CD14-positive monocyte (primary cell): ENCODE measurements at regions not wholly inside any gene's neighbourhood (a gene's known extent, or its start where the extent isn't known, plus 50 kb on each side); places are given as distances from the start of the nearest gene placed in this dataset.

Source experiments
- DNase-seq, 3 donors: peaks; one replicate each; pipeline ENCODE4 v3.0.0-alpha.2; 2011 to 2022
- H2AFZ ChIP-seq: 2 replicates; pipeline ENCODE4 v1.6.0; 2012; ENCODE audit warnings: mild to moderate bottlenecking, low read depth, low read length, inconsistent platforms; ENCODE audit not compliant: insufficient read depth, poor library complexity, severe bottlenecking
- H3K27ac ChIP-seq, 2 donors: 1 replicate in 1 of 2; 2 replicates in 1 of 2; pipeline ENCODE4 v1.5.1; 2012 to 2013; ENCODE audit warnings: low read length in 2 of 2, control low read depth in 1 of 2, inconsistent platforms in 1 of 2, low read depth in 1 of 2, mild to moderate bottlenecking in 1 of 2
- H3K27me3 ChIP-seq, 2 donors: one replicate each; pipeline versions ENCODE4 v1.6.0 to v1.6.1; 2011 to 2013; ENCODE audit warnings: low read length in 2 of 2; ENCODE audit not compliant: control insufficient read depth in 2 of 2, insufficient read depth in 2 of 2
- H3K36me3 ChIP-seq, 2 donors: replicated peaks in 1 of 2; 1 replicate in 1 of 2; 2 replicates in 1 of 2; pipeline versions ENCODE4 v1.5.1 to v1.6.1; 2012 to 2013; ENCODE audit warnings: low read length in 2 of 2, control low read depth in 1 of 2, inconsistent platforms in 1 of 2, mild to moderate bottlenecking in 1 of 2; ENCODE audit not compliant: insufficient read depth in 2 of 2, control insufficient read depth in 1 of 2
- H3K4me1 ChIP-seq, 2 donors: 1 replicate in 1 of 2; 2 replicates in 1 of 2; pipeline versions ENCODE4 v1.5.1 to v1.6.1; 2012 to 2013; ENCODE audit warnings: low read length in 2 of 2, control low read depth in 1 of 2, inconsistent platforms in 1 of 2, mild to moderate bottlenecking in 1 of 2, moderate library complexity in 1 of 2; ENCODE audit not compliant: insufficient read depth in 2 of 2, control insufficient read depth in 1 of 2
- H3K4me2 ChIP-seq: replicated peaks from 2 replicates; pipeline ENCODE3; 2012; ENCODE audit warnings: low read length, moderate library complexity, mild to moderate bottlenecking; ENCODE audit not compliant: poor library complexity, severe bottlenecking; ENCODE audit errors: extremely low read depth
- H3K4me3 ChIP-seq, 3 experiments: fragments of 200-600 bp in 1 of 3; sonication (generic) in 1 of 3; replicated peaks in 1 of 3; 1 replicate in 2 of 3; 2 replicates in 1 of 3; pipeline ENCODE4 v1.5.1; 2011 to 2013; ENCODE audit warnings: low read length in 3 of 3, mild to moderate bottlenecking in 3 of 3, control low read depth in 2 of 3, low read depth in 2 of 3, inconsistent platforms in 1 of 3, moderate library complexity in 1 of 3
- H3K79me2 ChIP-seq: 2 replicates; pipeline ENCODE4 v1.6.0; 2012; ENCODE audit warnings: mild to moderate bottlenecking, control low read depth, inconsistent platforms, low read length, moderate library complexity; ENCODE audit not compliant: insufficient read depth
- H3K9ac ChIP-seq: 2 replicates; pipeline ENCODE4 v1.6.0; 2017; ENCODE audit warnings: low read length, mild to moderate bottlenecking; ENCODE audit not compliant: insufficient read depth, poor library complexity, severe bottlenecking
- H3K9me3 ChIP-seq, 2 donors: replicated peaks in 1 of 2; 1 replicate in 1 of 2; 2 replicates in 1 of 2; pipeline versions ENCODE4 v1.5.1 to v1.6.1; 2012 to 2013; ENCODE audit warnings: low read length in 2 of 2, control low read depth in 1 of 2; ENCODE audit not compliant: control insufficient read depth in 1 of 2, insufficient read depth in 1 of 2
- H4K20me1 ChIP-seq: 2 replicates; pipeline ENCODE4 v1.6.0; 2012; ENCODE audit warnings: mild to moderate bottlenecking, low read length, control low read depth, moderate library complexity; ENCODE audit not compliant: insufficient read depth
- H3K27ac Mint-ChIP-seq, 7 donors: one replicate each; pipeline ENCODE4 v1.8.0; 2020; ENCODE audit warnings: mild to moderate bottlenecking in 7 of 7, mixed read lengths in 7 of 7, moderate library complexity in 6 of 7, inconsistent platforms in 2 of 7
- H3K27me3 Mint-ChIP-seq, 3 donors: one replicate each; pipeline ENCODE4 v1.8.0; 2021 to 2022; ENCODE audit warnings: low read depth in 3 of 3, mild to moderate bottlenecking in 3 of 3, mixed read lengths in 3 of 3, moderate library complexity in 3 of 3, inconsistent platforms in 1 of 3
- H3K36me3 Mint-ChIP-seq, 2 donors: one replicate each; pipeline ENCODE4 v1.8.0; 2020; ENCODE audit warnings: mixed read lengths in 2 of 2, inconsistent platforms in 1 of 2, mild to moderate bottlenecking in 1 of 2
- H3K4me1 Mint-ChIP-seq: one replicate; pipeline ENCODE4 v1.8.0; 2020; ENCODE audit warnings: mild to moderate bottlenecking, mixed read lengths
- H3K4me3 Mint-ChIP-seq, 2 donors: one replicate each; pipeline ENCODE4 v1.8.0; 2020; ENCODE audit warnings: mild to moderate bottlenecking in 2 of 2, mixed read lengths in 2 of 2, moderate library complexity in 1 of 2
- H3K9me3 Mint-ChIP-seq, 7 donors: one replicate each; pipeline ENCODE4 v1.8.0; 2020 to 2022; ENCODE audit warnings: mixed read lengths in 7 of 7, mild to moderate bottlenecking in 6 of 7, moderate library complexity in 6 of 7, inconsistent platforms in 2 of 7
- WGBS: methylation state at CpG from one replicate; pipeline ENCODE4 v1.1.5; 2013; ENCODE audit warnings: missing lambda C conversion rate; ENCODE audit not compliant: insufficient coverage; 5-methylcytosine and 5-hydroxymethylcytosine counted together
- intact Hi-C, 2 donors: fragments of 100-400 bp; cut with micrococcal nuclease; formaldehyde crosslinking; loops; one replicate each; pipeline versions ENCODE4 v1.15.0 to v1.15.1; 2023
- TF ChIP-seq, protein P1 (sequence below): fragments of 200-600 bp; IDR thresholded peaks from one replicate; pipeline ENCODE4 v1.8.0; 2022; ENCODE audit warnings: antibody characterized with exemption, mild to moderate bottlenecking

DNA sequence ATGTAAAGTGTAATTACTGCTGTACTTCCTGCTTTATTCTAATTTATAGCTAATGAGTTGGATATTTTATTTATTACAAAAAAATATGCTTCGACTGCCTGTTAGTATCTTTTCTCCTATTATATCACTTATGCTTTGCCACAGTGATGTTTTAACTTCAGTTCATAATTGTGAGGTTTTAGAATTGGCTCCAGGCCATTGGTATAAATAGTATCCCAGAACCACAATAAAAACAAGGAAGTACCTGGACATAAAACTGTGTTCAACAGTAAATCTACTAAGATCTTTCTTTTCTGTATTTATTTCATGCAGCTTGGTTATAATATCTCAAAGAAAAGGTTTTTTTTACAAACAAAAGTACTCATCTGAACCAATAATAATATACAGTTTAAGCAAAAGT is 354.3 kb upstream of the CDH9 start:
- TF ChIP-seq, protein P1, sequence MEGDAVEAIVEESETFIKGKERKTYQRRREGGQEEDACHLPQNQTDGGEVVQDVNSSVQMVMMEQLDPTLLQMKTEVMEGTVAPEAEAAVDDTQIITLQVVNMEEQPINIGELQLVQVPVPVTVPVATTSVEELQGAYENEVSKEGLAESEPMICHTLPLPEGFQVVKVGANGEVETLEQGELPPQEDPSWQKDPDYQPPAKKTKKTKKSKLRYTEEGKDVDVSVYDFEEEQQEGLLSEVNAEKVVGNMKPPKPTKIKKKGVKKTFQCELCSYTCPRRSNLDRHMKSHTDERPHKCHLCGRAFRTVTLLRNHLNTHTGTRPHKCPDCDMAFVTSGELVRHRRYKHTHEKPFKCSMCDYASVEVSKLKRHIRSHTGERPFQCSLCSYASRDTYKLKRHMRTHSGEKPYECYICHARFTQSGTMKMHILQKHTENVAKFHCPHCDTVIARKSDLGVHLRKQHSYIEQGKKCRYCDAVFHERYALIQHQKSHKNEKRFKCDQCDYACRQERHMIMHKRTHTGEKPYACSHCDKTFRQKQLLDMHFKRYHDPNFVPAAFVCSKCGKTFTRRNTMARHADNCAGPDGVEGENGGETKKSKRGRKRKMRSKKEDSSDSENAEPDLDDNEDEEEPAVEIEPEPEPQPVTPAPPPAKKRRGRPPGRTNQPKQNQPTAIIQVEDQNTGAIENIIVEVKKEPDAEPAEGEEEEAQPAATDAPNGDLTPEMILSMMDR, result no peak
- WGBS, result no CpG with 5 or more reads among the region's 1 CpG
- Mint-ChIP-seq H3K36me3 (no peaks in the 10 kb centered on the region), H3K27ac (no peak overlapping the region), H3K27me3 (no peaks in the 10 kb centered on the region), H3K4me3 (no peak overlapping the region), H3K9me3 (peaks cover 0 to 3% (median 0%) of the 10 kb centered on the region in 7 donors), H3K4me1 (no peaks in the 10 kb centered on the region)
- Histone ChIP-seq H2AFZ (no peak overlapping the region), H3K36me3 (no peaks in the 10 kb centered on the region), H3K9me3 (no peaks in the 10 kb centered on the region), H3K4me1 (no peaks in the 10 kb centered on the region), H3K4me2 (no peak overlapping the region), H3K27ac (no peak overlapping the region), H4K20me1 (no peaks in the 10 kb centered on the region), H3K4me3 (no peak overlapping the region), H3K79me2 (no peaks in the 10 kb centered on the region), H3K27me3 (no peaks in the 10 kb centered on the region), H3K9ac (no peak overlapping the region)
- DNase-seq, result no peak
- intact Hi-C loops, result no loop called here

DNA sequence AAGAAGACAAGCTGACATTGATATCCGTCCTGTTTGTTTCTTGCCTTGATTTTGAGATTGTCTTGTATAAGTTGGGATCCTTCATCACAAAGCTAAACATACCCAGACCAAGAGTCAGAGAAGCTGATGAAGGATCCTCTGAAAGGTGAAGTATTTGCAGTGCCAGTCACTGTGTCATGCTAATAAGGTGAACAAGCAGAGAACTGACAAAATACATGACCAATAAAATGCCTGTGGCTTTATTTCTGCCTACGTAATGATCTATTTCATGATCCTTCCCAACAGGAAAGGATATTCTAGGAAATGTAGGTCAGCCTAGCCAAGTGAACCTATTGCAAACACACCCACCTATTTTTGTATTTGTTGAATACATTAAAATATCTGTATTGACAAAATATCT is 351.3 kb upstream of the CDH9 start:
- intact Hi-C loops, result no loop called here
- H3K27ac Mint-ChIP-seq, result no peak overlapping the region
- Histone ChIP-seq H3K9me3 (no peaks in the 10 kb centered on the region), H3K79me2 (no peaks in the 10 kb centered on the region), H3K27ac (no peak overlapping the region), H3K4me3 (no peak overlapping the region), H3K4me1 (no peaks in the 10 kb centered on the region), H3K27me3 (no peaks in the 10 kb centered on the region), H2AFZ (no peak overlapping the region), H3K36me3 (no peaks in the 10 kb centered on the region), H4K20me1 (no peaks in the 10 kb centered on the region), H3K4me2 (no peak overlapping the region), H3K9ac (no peak overlapping the region)
- no peaks in the 10 kb centered on the region for H3K4me1 Mint-ChIP-seq
- H3K9me3 Mint-ChIP-seq, result no peaks in the 10 kb centered on the region
- H3K27me3 Mint-ChIP-seq, result no peaks in the 10 kb centered on the region
- TF ChIP-seq, protein P1, result no peak
- H3K4me3 Mint-ChIP-seq, result no peak overlapping the region
- DNase-seq, result no peak
- no CpG with 5 or more reads among the region's 2 CpGs for WGBS
- H3K36me3 Mint-ChIP-seq, result no peaks in the 10 kb centered on the region
